Liver (tissue), 8 donors: ENCODE measurements at regions not wholly inside any gene's neighbourhood (a gene's known extent, or its start where the extent isn't known, plus 50 kb on each side); places are given as distances from the start of the nearest gene placed in this dataset.

ENCODE experiments used
- DNase-seq: peaks from one replicate; pipeline ENCODE4 v3.0.0-alpha.2; 2017; ENCODE audit warnings: low spot score
- H3K27ac ChIP-seq, 2 donors: one replicate each; pipeline ENCODE4 v1.7.0; 2013; ENCODE audit warnings: inconsistent platforms in 2 of 2, low read length in 2 of 2, control low read depth in 1 of 2, low read depth in 1 of 2, mild to moderate bottlenecking in 1 of 2
- H3K27me3 ChIP-seq, 4 donors: one replicate each; pipeline versions ENCODE4 v1.6.1 to v1.7.0; 2013; ENCODE audit warnings: low read length in 3 of 4, inconsistent platforms in 1 of 4, mild to moderate bottlenecking in 1 of 4, moderate library complexity in 1 of 4; ENCODE audit not compliant: control insufficient read depth in 4 of 4, insufficient read depth in 4 of 4
- H3K36me3 ChIP-seq, 4 donors: one replicate each; pipeline versions ENCODE4 v1.6.1 to v1.7.0; 2013; ENCODE audit warnings: low read length in 3 of 4, mild to moderate bottlenecking in 3 of 4, low read depth in 1 of 4, moderate library complexity in 1 of 4; ENCODE audit not compliant: control insufficient read depth in 4 of 4, insufficient read depth in 3 of 4
- H3K4me1 ChIP-seq, 4 donors: one replicate each; pipeline versions ENCODE4 v1.6.1 to v1.7.0; 2013; ENCODE audit warnings: low read length in 3 of 4, mild to moderate bottlenecking in 3 of 4, moderate library complexity in 1 of 4; ENCODE audit not compliant: control insufficient read depth in 4 of 4, insufficient read depth in 4 of 4
- H3K4me3 ChIP-seq, 3 donors: one replicate each; pipeline versions ENCODE4 v1.6.1 to v1.7.0; 2013; ENCODE audit warnings: low read length in 3 of 3, control low read depth in 1 of 3, low read depth in 1 of 3, mild to moderate bottlenecking in 1 of 3
- H3K9ac ChIP-seq, 2 donors: one replicate each; pipeline ENCODE4 v1.7.0; 2013; ENCODE audit warnings: low read length in 2 of 2, mild to moderate bottlenecking in 2 of 2, moderate library complexity in 2 of 2, control low read depth in 1 of 2, low read depth in 1 of 2
- H3K9me3 ChIP-seq, 4 donors: one replicate each; pipeline versions ENCODE4 v1.6.1 to v1.7.0; 2013; ENCODE audit warnings: low read length in 3 of 4; ENCODE audit not compliant: control insufficient read depth in 4 of 4
- EGR1 ChIP-seq, 2 donors: IDR thresholded peaks; 2 replicates each; pipeline ENCODE4 v1.6.1; 2016 to 2018; ENCODE audit warnings: antibody characterized with exemption in 2 of 2, low read depth in 2 of 2
- FOXA1 ChIP-seq: IDR thresholded peaks from 2 replicates; pipeline ENCODE4 v1.6.1; 2016; ENCODE audit warnings: antibody characterized with exemption
- FOXA2 ChIP-seq: IDR thresholded peaks from 2 replicates; pipeline ENCODE4 v1.6.1; 2016; ENCODE audit warnings: antibody characterized with exemption
- GABPA ChIP-seq, 2 donors: IDR thresholded peaks in 1 of 2; conservative IDR thresholded peaks in 1 of 2; 2 replicates each; pipeline ENCODE4 v1.6.1; 2016; ENCODE audit warnings: antibody characterized with exemption in 2 of 2, mild to moderate bottlenecking in 1 of 2, moderate library complexity in 1 of 2
- HNF4A ChIP-seq, 2 donors: conservative IDR thresholded peaks; 2 replicates each; pipeline ENCODE4 v1.6.1; 2016; ENCODE audit warnings: antibody characterized with exemption in 2 of 2, mild to moderate bottlenecking in 2 of 2
- HNF4G ChIP-seq: IDR thresholded peaks from 2 replicates; pipeline ENCODE4 v1.6.1; 2016; ENCODE audit warnings: antibody characterized with exemption
- JUND ChIP-seq, 2 donors: IDR thresholded peaks; 2 replicates each; pipeline ENCODE4 v1.6.1; 2016; ENCODE audit warnings: antibody characterized with exemption in 2 of 2
- NR2F2 ChIP-seq: IDR thresholded peaks from 2 replicates; pipeline ENCODE4 v1.6.1; 2016; ENCODE audit warnings: antibody characterized with exemption
- RAD21 ChIP-seq, 2 donors: IDR thresholded peaks; 2 replicates each; pipeline ENCODE4 v1.6.1; 2016; ENCODE audit warnings: antibody characterized with exemption in 2 of 2, mild to moderate bottlenecking in 2 of 2
- RXRA ChIP-seq, 2 donors: IDR thresholded peaks; 2 replicates each; pipeline ENCODE4 v1.6.1; 2017 to 2018; ENCODE audit warnings: antibody characterized with exemption in 2 of 2, mild to moderate bottlenecking in 1 of 2
- SP1 ChIP-seq: IDR thresholded peaks from 2 replicates; pipeline ENCODE4 v1.6.1; 2018; ENCODE audit warnings: antibody characterized with exemption, mild to moderate bottlenecking
- TAF1 ChIP-seq: conservative IDR thresholded peaks from 2 replicates; pipeline ENCODE4 v1.6.1; 2016; ENCODE audit warnings: antibody characterized with exemption, mild to moderate bottlenecking
- YY1 ChIP-seq: IDR thresholded peaks from 2 replicates; pipeline ENCODE4 v1.6.1; 2016; ENCODE audit warnings: antibody characterized with exemption, mild to moderate bottlenecking
- WGBS: extraction: QIAGEN DNeasy Blood & Tissue Kit; methylation state at CpG from one replicate; pipeline ENCODE4 v1.1.7; 2013; 5-methylcytosine and 5-hydroxymethylcytosine counted together
- TF ChIP-seq, protein P1 (sequence below): fragments of 150-350 bp; IDR thresholded peaks from 2 replicates; pipeline ENCODE4 v1.5.1; 2017; ENCODE audit warnings: improper control_type of control experiment, low read depth, low read length; ENCODE audit not compliant: missing input control
- TF ChIP-seq, protein P2 (sequence below): IDR thresholded peaks from 2 replicates; pipeline ENCODE4 v1.6.1; 2016; ENCODE audit warnings: antibody characterized with exemption
- TF ChIP-seq, protein P3 (sequence below): IDR thresholded peaks from 2 replicates; pipeline ENCODE4 v1.6.1; 2016; ENCODE audit warnings: antibody characterized with exemption
- TF ChIP-seq, protein P4 (sequence below): IDR thresholded peaks from 2 replicates; pipeline ENCODE4 v1.6.1; 2016; ENCODE audit warnings: antibody characterized with exemption, mild to moderate bottlenecking
- TF ChIP-seq, protein P5 (sequence below): IDR thresholded peaks from 2 replicates; pipeline ENCODE4 v1.6.1; 2016; ENCODE audit warnings: antibody characterized with exemption
- donor health status: healthy.
- donor health status: healthy.
- donor health status: healthy.
- donor health status: healthy.
- donor health status: healthy.

DNA sequence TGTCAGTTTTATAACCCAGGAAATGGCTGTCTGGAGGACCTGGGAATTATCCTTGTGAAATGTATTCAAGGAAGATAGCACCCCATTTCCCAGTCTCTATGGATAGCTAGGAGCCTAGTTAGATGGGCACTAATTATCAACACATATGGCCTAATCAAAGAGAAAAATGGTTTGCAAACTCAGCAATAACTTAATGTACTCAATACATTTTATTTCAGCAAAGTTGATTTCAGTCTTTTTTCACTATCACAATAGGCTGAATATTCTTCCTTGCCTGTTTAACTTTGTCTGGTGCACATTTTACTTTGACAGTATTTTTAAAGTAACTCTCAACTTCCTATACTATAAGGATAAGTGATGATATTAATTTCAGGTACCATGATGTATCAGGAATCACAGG is 756.3 kb downstream of the CCDC85A start:
- H3K36me3 ChIP-seq: no peaks in the 10 kb centered on the region
- no peak for DNase-seq
- no peaks in the 10 kb centered on the region for H3K9me3 ChIP-seq
- H3K4me3 ChIP-seq: no peak overlapping the region
- H3K27me3 ChIP-seq: no peaks in the 10 kb centered on the region
- H3K4me1 ChIP-seq: no peaks in the 10 kb centered on the region
- H3K9ac ChIP-seq: no peak overlapping the region
- no peak for TF ChIP-seq RXRA (IDR thresholded peaks at IDR 0.05)
- no peak for TF ChIP-seq SP1
- no peak for TF ChIP-seq YY1
- TF ChIP-seq FOXA2: no peak
- TF ChIP-seq, protein P1, sequence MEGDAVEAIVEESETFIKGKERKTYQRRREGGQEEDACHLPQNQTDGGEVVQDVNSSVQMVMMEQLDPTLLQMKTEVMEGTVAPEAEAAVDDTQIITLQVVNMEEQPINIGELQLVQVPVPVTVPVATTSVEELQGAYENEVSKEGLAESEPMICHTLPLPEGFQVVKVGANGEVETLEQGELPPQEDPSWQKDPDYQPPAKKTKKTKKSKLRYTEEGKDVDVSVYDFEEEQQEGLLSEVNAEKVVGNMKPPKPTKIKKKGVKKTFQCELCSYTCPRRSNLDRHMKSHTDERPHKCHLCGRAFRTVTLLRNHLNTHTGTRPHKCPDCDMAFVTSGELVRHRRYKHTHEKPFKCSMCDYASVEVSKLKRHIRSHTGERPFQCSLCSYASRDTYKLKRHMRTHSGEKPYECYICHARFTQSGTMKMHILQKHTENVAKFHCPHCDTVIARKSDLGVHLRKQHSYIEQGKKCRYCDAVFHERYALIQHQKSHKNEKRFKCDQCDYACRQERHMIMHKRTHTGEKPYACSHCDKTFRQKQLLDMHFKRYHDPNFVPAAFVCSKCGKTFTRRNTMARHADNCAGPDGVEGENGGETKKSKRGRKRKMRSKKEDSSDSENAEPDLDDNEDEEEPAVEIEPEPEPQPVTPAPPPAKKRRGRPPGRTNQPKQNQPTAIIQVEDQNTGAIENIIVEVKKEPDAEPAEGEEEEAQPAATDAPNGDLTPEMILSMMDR: no peak
- TF ChIP-seq, protein P2, sequence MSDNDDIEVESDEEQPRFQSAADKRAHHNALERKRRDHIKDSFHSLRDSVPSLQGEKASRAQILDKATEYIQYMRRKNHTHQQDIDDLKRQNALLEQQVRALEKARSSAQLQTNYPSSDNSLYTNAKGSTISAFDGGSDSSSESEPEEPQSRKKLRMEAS: no peak
- TF ChIP-seq, protein P3, sequence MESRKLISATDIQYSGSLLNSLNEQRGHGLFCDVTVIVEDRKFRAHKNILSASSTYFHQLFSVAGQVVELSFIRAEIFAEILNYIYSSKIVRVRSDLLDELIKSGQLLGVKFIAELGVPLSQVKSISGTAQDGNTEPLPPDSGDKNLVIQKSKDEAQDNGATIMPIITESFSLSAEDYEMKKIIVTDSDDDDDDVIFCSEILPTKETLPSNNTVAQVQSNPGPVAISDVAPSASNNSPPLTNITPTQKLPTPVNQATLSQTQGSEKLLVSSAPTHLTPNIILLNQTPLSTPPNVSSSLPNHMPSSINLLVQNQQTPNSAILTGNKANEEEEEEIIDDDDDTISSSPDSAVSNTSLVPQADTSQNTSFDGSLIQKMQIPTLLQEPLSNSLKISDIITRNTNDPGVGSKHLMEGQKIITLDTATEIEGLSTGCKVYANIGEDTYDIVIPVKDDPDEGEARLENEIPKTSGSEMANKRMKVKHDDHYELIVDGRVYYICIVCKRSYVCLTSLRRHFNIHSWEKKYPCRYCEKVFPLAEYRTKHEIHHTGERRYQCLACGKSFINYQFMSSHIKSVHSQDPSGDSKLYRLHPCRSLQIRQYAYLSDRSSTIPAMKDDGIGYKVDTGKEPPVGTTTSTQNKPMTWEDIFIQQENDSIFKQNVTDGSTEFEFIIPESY: no peak
- no peak for TF ChIP-seq NR2F2
- TF ChIP-seq FOXA1: no peak
- TF ChIP-seq HNF4G: no peak
- no peak for TF ChIP-seq HNF4A (conservative IDR thresholded peaks at IDR 0.05)
- TF ChIP-seq, protein P4, sequence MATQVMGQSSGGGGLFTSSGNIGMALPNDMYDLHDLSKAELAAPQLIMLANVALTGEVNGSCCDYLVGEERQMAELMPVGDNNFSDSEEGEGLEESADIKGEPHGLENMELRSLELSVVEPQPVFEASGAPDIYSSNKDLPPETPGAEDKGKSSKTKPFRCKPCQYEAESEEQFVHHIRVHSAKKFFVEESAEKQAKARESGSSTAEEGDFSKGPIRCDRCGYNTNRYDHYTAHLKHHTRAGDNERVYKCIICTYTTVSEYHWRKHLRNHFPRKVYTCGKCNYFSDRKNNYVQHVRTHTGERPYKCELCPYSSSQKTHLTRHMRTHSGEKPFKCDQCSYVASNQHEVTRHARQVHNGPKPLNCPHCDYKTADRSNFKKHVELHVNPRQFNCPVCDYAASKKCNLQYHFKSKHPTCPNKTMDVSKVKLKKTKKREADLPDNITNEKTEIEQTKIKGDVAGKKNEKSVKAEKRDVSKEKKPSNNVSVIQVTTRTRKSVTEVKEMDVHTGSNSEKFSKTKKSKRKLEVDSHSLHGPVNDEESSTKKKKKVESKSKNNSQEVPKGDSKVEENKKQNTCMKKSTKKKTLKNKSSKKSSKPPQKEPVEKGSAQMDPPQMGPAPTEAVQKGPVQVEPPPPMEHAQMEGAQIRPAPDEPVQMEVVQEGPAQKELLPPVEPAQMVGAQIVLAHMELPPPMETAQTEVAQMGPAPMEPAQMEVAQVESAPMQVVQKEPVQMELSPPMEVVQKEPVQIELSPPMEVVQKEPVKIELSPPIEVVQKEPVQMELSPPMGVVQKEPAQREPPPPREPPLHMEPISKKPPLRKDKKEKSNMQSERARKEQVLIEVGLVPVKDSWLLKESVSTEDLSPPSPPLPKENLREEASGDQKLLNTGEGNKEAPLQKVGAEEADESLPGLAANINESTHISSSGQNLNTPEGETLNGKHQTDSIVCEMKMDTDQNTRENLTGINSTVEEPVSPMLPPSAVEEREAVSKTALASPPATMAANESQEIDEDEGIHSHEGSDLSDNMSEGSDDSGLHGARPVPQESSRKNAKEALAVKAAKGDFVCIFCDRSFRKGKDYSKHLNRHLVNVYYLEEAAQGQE: no peak
- TF ChIP-seq EGR1 (IDR thresholded peaks at IDR 0.05; ENCODE audit: low read depth in 2 of 2): no peak
- TF ChIP-seq GABPA (IDR thresholded peaks at IDR 0.05 in 1 of 2, conservative IDR thresholded peaks at IDR 0.05 in 1 of 2): no peak
- TF ChIP-seq RAD21 (IDR thresholded peaks at IDR 0.05): no peak
- TF ChIP-seq TAF1: no peak
- TF ChIP-seq JUND (IDR thresholded peaks at IDR 0.05): no peak
- TF ChIP-seq, protein P5, sequence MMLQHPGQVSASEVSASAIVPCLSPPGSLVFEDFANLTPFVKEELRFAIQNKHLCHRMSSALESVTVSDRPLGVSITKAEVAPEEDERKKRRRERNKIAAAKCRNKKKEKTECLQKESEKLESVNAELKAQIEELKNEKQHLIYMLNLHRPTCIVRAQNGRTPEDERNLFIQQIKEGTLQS: no peak
- no peak overlapping the region for H3K27ac ChIP-seq

DNA sequence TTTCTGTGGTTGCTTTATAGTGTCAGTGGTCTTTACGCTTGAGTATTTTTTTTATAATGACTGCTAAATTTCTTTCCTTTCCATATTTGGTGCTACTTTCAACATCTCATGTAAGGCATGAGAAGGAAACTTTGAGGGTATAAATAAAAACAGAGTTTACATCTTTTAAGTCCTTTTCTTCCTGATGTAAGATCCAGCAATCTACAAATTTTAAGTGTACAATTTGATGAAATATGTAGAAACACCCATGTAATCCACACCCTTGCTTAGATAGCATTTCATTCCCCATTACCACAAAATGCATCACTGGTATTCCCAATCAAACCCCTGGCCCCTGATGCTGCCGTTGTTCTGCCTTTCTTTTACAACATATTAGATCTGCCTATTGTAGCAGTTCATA is 769.1 kb downstream of the CCDC85A start:
- Histone ChIP-seq H3K27ac (no peak overlapping the region), H3K36me3 (no peaks in the 10 kb centered on the region), H3K4me3 (no peak overlapping the region), H3K9ac (no peak overlapping the region), H3K4me1 (no peaks in the 10 kb centered on the region), H3K9me3 (peaks cover 0 to 14% (median 0%) of the 10 kb centered on the region in 4 donors), H3K27me3 (no peaks in the 10 kb centered on the region)
- TF ChIP-seq, protein P5: no peak
- TF ChIP-seq FOXA2 (no peak), RAD21 (IDR thresholded peaks at IDR 0.05) (no peak), HNF4G (no peak), NR2F2 (no peak)
- TF ChIP-seq, protein P3: no peak
- TF ChIP-seq, protein P4: no peak
- no peak for DNase-seq
- 86% methylated on average over 2 of the region's 2 CpGs for WGBS
